HUDEP-2 (cell line): ENCODE measurements at regions not wholly inside any gene's neighbourhood (a gene's known extent, or its start where the extent isn't known, plus 50 kb on each side); places are given as distances from the start of the nearest gene placed in this dataset.

Experiments
- DNase-seq, 76 experiments: peaks; one replicate each; lab custom pipeline; 2025; ENCODE audit not compliant: unreplicated experiment in 76 of 76; lab: John Stamatoyannopoulos, UW

DNA sequence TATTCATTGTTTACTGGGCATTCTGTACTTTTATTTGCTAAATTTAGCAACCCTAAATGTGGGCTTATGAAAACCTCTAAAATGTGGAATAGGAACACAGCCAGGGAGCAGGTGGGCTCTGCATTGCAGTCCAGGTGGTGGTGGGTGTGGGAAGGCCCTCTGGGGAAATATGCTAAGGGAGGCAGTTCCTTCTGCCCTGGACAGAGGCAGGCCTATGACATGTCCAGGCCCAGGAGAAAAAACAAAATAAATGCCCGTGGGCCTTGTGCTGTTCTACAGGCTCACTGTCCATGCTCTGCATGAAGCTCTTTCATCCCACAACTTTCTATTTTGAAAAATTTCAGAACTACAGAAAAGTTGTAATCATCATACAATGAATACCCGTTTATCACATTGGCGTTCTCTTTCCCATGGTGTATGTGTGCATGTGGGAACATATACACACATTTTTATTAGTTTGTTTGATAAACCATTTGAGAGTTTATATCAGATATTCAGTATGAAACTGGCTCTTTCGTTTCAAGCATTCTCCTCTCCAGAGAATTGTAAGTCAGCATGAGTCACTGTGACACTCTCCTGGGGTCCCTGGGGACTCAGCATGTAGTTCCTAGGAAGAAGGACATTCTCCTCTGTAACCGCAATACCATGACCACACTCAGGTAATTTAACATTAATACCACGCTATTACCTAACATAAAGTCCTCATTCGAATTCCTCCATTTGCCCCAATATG is 505.3 kb downstream of the COG6 start:
- DNase-seq, result no peak

DNA sequence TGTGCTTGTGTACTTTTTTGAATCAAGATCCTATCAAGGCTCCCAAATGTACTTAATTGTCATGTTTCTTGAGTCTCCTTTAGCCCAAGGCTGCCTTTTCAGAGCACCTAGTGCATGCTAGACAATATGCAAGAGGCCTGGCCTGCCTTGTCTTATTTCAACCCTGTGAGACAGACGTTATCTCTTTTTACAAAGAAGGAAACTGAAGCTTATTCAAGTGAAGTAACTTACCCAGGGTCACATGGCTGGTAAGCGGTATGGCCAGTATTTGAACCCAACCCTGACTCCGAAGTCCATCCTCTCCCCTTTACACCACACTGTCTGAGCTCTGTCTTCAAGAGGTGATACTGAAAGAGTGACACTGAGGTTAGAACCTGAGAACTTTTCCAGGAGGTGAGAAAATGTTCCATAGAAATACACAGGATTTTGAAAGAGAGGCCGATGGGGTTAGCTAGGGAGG is 505.1 kb downstream of the FOXO1 start:
- no peak for DNase-seq

- no peak for DNase-seq
Observed at GRCh38 chr13:40161931-40162330, 504.5 kb downstream of the FOXO1 start.

DNA sequence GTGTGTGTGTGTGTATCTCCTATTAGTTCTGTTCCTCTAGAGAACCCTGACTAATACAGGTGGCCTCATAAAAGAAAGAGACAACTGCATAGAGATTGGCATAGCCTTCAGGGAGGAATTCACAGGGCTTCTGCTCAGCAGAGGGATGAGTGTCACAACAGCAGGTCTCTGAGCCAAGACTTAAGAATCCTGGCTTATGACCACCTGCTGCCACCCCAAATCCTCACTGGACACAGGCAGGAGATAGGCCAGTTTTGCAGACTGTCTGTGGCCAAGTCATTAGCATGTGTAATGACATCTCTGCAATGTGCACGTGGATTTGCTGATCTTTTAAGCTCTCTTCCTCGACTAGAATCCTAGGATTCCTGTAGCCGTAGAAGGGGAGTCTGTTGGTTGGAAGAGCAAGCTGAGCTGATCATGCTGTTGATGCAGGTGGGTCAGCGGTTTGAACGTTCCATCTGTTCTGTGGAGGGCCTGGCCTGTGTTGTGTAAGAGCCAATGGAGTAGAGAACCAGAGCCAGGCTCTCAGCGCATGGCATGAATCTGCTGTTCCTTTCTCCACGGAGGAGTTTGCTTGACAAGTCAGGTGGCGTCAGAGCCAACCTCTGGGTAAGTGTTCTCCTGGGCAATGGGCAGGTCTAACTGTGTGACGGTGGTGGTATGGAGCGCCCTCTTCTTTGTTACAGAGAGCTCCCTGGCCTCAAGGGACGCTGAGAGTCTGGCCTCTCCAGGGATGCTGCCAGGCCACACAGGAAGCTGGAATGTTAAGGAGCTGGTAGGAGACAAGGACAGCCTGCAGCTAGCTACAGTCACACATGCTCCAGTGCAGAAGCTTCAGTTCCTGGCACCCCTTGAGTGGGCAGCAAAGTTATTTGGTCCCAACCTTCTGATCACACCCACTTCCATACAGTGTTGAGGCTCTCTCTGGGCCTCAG is 503.1 kb downstream of the FOXO1 start:
- no peak for DNase-seq

- no peak for DNase-seq
Observed at GRCh38 chr13:40164133-40164532, 502.3 kb downstream of the FOXO1 start.

GRCh38 chr13:40165316-40165932 is 501.0 kb downstream of the FOXO1 start:
- no peak for DNase-seq

DNA sequence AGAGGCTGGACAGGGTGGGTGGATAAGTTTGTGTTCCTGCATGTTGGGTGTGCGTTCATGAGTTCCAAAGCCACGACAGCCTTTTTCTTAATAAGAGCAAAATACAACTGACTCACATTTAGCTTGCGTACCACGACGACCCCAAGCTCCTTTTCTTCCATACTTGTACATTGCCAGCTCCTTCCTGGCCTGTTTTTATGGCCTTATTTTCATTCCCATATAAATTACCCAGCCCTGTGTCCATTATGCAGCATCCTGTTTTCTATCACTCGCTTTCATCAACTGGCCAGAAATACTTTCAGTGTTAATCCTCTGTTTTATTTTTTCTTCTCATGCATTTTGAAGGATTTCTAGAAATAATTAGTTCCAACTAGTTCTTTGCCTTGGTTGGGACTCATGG is 499.1 kb downstream of the FOXO1 start:
- no peak for DNase-seq

DNA sequence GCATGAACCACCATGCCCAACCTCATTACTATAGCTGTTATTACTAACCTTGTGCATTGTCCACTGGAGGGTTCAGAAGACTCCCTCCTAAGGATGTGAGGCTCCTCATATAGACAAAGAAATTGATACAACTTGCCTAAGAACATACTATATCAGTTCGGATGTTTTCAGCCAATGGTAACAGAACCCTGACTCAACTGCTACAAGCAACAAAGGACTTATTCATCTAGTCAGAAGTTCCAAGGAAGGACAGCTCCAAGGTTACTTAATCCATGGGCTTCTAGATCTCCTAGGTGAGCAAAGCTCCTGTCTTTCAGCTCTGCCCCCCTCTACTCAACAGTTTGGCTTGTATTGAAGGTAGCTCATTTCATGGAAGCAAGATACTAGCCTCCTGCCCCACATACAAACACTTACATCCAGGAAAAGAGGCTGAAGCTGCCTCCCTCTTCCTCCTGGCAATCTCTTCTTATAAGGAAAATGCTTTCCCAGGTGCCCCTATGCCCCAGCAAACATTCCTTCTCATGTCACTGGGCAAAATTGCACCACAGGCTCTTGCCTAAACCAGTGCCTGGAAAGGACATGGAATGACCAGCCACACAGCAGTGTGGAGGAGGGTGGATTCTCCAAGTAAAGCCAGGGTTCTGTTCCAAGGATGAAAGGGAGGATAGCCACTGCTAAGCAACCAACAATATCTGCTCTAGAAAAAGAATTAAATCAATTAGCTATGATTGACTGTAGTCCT is 497.8 kb downstream of the FOXO1 start:
- no peak for DNase-seq

- no peak for DNase-seq
Observed at GRCh38 chr13:40169476-40169875, 497.0 kb downstream of the FOXO1 start.

- no peak for DNase-seq
Observed at GRCh38 chr13:40170091-40170490, 496.4 kb downstream of the FOXO1 start.

GRCh38 chr13:40170982-40171381 is 495.5 kb downstream of the FOXO1 start:
- no peak for DNase-seq

DNA sequence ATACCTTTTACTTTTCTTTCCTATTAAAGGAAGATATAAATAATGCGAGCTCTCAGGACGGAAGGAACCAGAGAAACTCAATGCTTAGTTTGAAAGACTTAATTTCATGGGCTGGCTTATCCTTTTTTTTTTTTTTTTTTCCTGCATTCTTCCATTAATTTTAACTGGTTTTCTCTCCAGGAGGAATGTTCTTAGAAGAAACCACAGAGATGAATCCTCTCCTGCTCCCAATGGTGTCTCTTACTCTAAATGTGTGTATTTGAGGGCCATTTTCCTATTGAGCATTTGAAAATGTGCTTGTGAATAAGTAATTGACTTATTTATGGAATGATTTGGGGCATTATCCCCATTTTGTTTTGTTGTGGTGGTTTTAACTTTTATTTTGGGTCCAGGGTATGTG is 494.9 kb downstream of the FOXO1 start:
- no peak for DNase-seq

DNA sequence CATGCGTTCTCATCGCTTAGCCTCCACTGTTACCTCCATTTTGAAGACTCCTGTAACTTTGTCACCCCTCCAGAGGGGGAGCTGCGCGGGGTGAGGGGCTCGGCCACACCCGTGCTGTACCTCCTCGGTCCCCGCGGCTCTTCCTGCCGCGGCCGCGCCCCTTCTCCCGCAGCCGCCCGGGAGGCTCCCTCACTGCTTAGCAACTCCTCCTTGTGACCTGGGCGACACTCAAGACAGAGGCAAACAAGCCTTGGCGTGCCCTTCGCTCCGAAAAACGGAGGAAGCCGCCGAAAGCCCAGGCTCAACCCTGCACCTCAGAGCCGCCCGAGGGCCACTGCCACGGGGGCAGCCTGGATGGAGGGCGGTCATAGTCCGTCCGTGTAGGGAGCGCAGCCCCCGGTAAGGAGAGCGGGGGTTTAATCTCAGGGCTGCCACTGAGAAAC is 494.3 kb downstream of the FOXO1 start:
- DNase-seq, result no peak

GRCh38 chr13:40172878-40173277 is 493.6 kb downstream of the FOXO1 start:
- no peak for DNase-seq

DNA sequence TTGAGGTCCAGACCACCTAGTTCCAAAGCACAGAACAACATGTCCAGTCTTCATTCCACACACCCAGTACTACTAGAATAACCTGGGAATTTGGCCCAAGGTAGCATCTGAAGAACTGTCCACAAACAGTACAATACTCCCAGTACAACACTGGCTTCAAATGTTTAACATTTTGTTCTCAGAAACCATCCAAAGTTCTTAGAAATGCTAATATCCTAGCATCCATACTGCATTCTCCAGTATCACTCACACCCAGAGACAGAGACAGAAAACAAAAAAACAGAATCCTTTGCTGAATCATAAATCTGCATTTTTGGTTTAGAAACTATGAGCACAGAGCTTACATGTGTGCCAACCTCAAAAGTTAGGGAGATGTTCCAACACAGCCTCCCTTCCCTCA is 490.8 kb downstream of the FOXO1 start:
- DNase-seq, result no peak

DNA sequence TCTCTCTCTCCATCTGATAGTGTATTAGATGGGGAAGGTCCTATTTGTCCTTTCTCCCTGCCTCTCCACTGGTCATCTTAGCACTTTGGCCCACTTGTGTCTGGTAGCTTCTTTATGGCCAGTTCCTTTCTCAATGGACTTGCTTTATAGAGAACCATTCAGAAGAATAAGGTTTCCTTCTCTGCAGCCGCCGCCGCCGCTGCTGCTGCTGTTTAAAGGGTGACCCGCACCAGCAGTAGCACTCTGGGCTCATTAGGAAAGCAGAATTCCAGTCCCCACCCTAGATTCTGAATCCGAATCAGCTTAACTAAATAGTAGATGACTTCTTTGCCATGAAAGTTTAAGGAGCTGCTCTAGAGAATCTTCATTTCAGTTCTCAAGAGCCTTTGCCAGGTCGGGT is 490.2 kb downstream of the FOXO1 start:
- DNase-seq, result no peak

- no peak for DNase-seq
Observed at GRCh38 chr13:40178130-40178529, 488.3 kb downstream of the FOXO1 start.

- no peak for DNase-seq
Observed at GRCh38 chr13:40179445-40180281, 486.8 kb downstream of the FOXO1 start.

GRCh38 chr13:40180776-40181175 is 485.7 kb downstream of the FOXO1 start:
- DNase-seq, result no peak
